NCI-H774 (cell line): ENCODE measurements at regions not wholly inside any gene's neighbourhood (a gene's known extent, or its start where the extent isn't known, plus 50 kb on each side); places are given as distances from the start of the nearest gene placed in this dataset.
"Not testable (repeated sequence)": the region's sequence is repeated elsewhere in the genome, so short reads cannot be mapped to it uniquely, and the experiment has no call there.

Source experiments
- DNase-seq: peaks from one replicate; lab custom pipeline; 2025; lab: John Stamatoyannopoulos, UW

DNA sequence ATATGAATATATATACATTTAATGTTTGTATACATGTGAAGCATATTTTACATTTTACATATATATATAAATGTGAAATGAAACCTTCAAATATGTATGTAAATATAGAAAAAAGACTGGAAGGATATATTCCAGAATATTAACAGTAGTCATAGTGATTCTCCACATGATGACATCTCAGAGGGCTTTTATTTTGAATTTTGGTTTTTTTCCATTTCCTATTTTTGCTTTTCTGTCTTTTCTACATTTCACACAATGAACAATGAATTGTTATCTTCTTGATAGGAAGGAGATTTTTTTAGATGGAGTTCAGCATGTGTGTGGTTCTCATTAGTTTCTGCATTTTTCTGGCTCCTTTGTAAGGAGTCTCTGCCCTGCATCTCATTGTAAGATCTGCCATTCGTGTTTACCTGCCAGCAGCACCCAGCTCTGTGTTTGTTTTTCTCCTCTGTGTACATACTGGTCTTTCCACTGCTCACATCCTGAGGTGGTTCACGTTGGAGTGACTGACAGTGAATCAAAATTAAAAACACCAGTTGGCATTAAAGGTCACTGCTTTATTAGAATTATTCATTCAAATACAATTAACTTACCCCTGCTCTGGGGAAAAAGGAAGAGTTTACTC lies 425.3 kb upstream of the MDFIC2 start:
- peak; percentile 47 for DNase-seq

DNA sequence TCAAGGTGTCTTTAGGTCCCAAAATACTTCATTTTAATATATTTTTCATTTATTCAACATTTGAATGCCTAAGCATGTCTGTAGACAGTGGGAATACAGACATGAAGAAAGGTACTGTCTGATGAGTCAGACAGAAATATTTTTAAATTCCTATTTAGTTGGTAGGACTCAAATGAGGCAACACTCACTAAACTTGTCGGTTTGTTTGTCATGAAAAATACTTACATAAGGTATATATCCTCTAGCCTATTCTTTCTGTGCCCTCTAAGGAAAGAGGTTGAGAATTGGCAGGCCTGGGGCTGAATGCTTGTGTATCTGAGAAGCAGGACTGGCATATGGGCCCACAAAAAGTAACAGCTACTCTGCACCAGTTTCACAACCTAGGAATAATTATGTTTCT lies 423.6 kb upstream of the MDFIC2 start:
- no peak for DNase-seq

DNA sequence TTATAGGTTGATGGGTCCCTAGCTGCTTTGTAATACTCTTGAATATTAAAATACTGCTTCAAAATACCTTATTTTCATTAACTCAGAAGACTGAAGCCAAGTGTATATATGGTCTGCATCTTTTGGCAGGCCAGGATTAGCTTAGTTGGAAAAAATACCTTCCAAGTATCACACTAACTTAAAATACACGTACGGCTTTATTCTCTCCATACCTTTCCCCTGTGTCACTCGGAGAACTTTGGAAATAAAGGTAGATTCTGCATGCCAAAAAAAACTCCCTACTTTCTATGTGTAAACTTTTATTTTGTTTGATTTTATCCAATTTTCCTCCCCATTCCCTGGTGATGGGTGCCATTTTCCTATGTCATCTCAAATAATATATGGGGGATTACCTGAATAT lies 422.3 kb upstream of the MDFIC2 start:
- DNase-seq: no peak

DNA sequence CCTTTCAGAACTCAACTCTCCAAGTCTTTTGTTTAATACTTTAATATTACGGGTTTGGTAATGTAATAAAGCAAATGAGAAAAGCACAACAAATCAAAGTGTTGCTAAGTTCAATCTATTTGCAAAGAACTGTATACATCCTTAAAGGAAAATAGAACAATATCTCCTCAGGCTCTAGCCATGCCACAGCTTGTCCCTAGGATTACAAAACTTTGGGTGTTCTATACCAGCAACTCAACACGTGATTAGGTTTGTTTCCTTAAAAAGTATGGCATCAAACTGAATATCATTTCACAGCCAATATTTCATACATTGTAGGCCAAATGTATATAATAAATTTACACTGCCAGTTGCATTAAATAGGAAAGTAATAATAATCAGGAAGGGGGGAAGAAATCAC lies 418.6 kb upstream of the MDFIC2 start:
- DNase-seq: no peak

DNA sequence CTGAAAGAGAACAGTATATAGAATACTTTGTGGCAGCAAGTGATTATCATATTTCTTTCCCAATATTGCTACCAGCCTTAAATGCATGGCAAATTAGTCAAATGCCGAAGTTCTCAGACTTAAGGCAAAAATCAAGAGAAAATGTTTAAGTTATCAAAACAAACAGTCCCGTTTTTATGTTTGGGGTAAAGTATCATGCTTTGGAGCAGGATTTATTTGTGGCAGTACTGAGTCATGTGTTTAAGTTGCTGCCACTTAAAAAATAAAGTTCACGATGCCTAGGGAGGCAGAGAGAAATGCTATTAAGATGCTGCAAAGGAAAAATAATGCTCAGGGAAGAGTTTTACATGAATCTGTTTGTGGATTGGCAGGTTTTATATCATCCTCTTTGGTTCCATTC lies 417.4 kb upstream of the MDFIC2 start:
- no peak for DNase-seq

DNA sequence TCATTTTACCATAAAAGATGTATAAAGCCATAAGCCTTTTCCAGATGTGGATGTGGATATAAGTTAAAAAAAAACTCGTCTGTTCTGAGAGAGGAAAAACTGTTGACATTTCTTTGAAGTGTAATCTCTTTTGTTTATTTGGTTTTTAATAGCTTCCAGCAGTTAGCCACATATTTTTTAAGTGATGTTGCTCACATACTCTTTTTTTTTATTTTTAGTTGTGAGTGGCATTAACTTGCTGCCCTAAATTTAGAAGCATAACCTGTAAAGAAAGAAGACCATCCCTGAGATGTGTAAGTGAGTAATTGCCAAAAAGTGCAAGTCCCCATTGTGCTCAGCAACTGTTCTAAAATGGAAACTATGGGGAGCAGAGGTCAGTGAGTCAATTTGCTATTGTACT lies 415.9 kb upstream of the MDFIC2 start:
- no peak for DNase-seq

DNA sequence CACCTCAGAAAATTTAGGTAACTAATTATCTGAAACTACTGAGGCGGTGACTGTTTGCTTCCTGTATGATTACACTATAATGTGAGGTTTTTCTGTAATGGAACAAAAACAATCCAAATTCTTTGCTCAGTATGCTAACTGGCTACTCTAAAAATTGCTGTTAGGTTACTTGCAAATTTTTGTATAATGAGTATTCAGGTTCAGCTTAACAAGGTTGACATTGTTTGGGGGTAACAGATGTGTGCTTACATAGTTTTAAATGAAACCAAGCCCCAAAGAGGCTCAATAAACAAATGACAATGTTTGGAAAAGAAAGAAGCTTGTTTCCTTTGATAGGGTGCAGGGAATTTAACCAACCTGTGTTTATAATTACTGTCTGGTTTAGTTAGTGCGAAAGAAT lies 414.5 kb upstream of the MDFIC2 start:
- DNase-seq: no peak

DNA sequence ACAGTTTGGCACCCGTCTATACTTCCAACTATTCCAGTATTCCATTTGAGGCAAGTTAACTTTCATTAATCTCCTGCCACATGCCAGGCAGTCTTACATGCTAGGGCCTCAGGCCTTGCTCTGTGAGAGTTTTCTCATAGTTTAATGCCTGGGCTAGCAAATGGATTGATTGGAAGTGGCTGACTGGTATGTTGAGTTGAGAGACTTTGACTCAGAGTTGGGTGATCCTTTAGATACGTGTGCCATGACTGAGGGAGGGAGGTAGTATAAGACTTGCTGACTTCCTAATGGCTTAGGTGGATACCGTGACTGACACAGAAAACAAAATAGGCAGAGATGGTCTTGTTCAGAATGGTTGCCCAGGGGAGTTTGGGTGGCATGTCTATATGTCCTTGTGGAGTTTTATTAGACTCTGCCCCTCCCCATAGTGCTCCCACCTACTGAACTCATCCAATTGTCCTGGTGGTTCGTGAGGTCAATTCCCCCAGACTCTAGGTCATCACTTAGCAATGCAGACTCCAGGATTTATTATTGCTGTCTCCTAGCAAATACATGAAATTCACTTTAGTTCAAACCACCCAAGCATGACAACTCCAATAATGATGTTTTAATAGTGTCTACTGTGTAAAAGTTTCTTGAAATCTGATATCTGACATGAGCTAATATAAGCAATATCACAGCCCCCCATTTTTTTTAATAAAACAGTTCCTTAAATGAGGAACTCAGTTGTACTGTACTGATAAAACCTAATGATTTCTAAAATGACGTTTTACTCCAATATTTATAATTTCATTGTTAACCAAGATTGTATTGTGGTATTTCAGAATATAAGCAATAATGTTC lies 413.9 kb upstream of the MDFIC2 start:
- DNase-seq: no peak

DNA sequence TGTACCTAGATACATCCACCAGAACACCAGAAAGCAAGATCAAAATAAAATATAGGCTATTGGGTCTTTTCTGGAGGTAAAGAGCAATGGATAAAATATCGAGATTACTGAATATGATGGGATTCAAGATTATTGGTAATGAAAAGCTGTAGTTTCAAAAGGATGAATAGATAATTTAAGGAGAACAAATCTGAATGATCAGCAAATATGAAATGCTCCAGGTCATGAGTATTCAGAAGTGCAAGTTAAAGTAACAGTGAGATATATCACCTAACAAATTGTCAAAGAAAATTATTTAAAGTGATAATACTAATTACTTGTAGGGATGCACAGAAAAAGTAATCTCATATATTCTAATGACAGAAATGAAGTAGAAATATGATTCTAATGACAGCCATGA lies 409.6 kb upstream of the MDFIC2 start:
- DNase-seq: no peak

DNA sequence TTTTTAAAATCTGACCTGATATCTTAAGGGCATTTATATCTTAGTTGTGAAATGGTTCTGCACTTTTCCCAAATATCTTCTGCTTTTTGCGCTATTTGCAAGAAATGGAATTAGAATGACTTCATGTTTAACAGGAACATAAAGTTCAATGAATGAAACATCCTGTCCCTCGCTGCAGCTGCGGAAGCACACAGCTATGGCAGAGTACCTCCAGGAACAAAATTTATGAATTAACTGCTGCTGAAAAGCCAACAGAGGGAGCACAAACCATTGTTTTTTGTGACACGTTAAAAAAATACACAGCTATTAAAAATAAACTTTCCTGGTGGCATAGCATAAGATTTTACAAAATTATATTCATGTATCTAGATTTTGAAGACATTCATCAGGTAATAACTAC lies 404.4 kb upstream of the MDFIC2 start:
- no peak for DNase-seq

DNA sequence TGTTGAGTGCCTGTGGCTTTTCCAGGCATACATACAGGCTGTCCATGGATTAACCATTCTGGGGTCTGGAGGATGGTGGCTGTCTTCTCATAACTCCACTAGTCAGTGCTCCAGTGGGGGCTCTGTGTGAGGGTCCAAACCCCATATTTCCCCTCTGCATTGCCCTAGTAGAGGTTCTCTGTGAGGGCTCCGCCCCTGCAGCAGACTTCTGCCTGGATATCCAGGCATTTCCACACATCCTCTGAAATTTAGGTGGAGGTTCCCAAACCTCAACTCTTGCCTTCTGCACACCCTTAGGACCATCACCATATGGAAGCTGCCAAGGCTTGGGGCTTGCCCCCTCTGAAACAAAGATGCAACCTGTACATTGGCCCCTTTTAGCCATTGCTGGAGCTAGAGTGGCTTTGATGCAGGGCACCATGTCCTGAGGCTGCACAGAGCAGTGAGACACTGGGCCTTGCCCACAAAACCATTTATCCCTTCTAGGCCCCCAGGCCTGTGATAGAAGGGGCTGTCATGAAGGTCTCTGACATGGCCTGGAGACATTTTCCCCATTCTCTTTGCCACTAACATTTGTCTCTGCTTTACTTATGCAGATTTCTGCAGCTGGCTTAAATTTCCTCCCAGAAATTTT lies 400.1 kb upstream of the MDFIC2 start:
- DNase-seq: no peak

DNA sequence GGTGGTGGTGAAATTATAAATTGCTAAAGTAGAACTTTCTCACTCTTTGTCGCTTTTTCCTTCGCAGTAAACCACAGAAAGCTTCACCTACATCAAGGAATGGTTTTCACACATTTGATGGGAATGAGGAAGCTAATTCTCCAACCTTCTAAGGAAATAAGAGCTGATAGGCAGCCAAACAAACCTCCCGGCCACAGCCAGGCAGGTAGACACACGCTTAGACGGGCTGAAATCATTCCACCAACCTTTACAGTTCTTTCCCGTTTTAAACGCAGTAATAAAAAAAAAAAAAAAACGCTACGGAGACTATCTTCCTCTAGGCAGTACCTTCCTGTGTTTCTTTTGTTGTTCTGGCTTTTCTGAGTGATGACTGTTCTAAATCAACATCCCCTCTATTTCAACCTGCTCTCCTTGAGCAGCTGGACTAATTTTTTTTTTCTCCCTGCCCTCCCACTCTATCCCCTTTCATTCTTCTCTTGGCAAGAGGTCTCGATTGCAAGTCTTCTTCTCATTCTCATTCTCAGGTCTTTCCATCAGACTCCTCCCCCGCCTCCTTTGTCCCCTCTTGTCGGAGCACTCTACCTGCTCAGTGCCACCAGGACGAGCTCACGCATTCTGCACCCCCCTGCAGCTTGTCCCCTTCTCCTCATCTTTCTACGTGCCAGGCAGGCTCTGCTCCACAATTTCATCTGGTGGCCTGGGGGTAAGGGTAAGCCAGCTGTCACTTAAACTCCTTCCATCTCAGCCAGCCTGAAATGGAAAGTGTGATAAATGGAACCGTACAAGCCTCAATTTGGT lies 391.1 kb upstream of the MDFIC2 start:
- no peak for DNase-seq

DNA sequence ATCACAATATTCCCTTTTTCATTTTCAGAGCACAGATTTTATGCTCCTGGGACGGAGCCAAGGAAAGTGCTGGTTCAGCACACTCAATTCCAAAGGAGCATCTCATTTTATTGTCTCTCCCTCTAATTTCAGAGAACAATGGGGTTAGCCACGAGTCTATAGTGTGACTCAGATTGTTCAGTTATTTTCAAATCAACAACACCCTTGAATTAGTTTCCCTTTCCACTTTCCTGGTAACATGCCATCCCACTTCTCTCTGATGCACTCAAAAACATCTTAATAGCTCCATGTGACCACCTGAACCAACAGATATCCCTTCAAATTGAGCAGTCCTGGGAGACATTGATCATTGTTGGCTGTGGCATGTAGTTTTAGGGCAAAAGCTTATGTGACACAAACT lies 389.7 kb upstream of the MDFIC2 start:
- no peak for DNase-seq

DNA sequence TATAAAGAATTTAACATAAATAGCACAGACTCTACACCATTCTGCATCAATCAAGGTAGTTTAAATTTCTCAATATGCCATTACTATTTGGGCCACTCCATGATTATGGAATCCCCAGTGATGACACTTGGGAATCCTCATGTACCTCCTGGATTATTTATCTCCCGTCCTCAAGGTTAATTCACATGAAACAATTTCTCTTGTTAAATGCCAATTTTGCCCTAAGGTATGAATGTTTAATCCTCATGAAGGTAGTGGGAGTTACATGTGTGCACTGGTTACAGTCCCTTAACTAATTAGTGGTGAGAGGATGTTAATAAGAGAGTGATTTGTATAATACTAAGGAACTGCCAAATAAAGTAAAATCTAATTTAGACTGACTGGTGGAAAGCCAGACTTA lies 372.3 kb upstream of the MDFIC2 start:
- no peak for DNase-seq

DNA sequence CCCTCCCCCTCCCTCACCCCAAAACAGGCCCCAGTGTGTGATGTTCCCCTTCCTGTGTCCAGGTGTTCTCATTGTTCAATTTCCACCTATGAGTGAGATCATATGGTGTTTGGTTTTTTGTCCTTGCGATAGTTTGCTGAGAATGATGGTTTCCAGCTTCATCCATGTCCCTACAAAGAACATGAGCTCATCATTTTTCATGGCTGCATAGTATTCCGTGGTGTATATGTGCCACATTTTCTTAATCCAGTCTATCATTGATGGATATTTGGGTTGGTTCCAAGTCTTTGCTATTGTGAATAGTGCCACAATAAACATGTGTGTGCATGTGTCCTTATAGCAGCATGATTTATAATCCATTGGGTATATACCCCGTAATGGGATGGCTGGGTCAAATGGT lies 363.4 kb upstream of the MDFIC2 start:
- not testable (repeated sequence) for DNase-seq

DNA sequence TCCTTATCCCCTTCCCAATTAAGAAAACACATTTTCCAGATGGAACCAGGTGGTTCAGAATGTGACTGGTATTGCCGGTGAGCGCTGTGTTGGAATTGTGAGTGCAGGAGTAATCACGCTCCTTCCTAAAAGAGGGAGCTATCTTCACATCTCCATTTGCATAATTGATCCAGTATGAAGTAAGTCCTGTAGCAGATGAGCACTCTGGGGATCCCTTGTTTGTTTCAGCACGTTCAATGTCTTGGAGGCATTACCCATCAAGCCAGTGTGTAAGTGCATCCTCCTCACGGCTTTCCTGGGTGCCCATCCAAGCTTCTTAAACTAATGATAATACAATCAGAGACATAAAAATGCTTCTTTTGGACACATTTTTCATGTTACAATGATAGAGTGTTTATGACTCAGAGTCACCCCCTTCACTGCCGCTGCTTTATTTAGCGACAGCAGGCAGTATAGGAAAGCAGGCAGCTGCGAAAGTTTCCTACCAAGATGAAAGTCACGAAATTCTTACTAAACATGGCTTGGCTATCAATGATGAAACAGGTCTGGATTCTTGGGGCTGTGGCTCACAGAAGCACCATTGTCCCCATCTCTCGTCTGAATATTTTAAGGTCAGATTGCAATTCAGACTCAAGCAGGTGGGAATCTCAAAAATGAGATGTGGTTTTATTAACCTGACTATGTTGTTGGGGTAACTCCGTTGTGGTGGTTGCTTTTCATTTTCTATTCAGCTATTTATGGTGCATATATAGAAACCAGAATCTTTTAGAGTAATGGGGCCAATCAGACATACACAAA lies 346.3 kb upstream of the MDFIC2 start:
- no peak for DNase-seq

DNA sequence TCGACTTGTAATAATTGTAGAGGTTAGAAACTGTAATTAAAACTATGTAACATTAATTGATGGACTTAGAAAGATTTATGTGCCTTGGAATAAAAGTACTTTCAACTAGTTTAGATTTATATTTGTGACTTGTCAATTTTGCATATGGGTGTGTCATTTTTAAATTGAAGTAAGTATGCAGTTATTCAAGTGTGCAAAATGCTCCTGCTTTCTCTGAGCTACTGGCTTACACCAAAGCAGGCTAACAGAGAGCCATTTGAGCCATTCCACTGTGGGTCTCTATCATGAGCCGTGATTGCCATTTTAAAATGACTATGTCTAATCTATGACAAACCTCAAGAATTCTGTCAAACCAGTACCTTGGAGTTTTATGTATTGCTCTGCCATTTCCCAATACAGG lies 345.0 kb upstream of the MDFIC2 start:
- DNase-seq: no peak

DNA sequence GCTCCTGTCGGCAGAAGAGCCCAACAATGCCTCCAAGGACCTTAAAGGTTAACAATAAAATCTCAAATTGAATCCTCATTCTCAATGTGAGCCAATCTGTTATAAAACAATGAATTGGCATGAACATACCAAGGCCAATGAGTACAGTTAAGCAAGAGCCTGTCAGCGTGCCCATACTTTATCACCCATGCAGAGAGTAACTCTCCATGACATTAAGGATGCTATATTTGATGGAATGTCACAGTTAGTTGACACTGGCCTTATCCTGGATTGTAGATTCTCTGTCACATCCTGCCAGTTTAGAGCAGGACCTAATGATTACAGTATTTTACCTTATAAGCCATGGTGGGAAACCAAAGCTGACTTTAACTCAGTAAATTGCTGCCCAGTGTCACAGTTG lies 335.4 kb upstream of the MDFIC2 start:
- DNase-seq: no peak

DNA sequence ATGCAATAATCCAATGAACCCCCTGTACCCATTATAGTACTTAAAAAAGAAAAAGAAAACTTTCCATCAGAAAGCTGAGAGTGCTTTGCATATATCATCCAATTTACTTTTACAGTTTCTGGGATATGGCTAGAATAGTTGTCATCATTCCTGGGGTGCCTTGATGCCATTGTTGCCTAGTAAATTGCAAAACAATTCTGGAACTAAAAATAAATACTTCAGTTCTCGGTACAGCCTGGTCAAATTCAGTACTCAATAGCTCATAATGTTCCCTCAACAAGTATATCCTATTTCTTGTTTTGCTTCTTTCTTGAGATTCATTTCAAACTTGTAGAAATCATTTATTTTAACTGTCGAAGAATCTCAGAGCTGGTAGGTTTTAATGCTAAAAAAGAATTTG lies 334.7 kb upstream of the MDFIC2 start:
- no peak for DNase-seq

DNA sequence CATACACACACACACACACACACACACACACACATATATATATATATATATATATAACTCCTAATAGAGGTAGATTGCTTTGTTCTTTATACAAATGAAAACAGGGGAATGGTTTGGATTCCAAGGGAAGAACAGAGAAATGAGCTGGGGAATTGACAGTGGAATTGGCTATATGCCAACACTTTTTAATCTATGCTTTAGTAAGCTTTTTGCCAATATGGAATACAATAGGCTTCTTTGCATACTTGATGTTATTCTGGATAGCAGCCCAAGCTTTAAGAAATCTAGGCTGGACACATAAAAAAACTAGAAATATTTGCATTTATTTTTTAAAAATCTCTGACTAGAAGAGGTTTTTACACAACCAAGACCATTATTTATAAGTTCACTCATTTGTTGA lies 334.2 kb upstream of the MDFIC2 start:
- DNase-seq: no peak

DNA sequence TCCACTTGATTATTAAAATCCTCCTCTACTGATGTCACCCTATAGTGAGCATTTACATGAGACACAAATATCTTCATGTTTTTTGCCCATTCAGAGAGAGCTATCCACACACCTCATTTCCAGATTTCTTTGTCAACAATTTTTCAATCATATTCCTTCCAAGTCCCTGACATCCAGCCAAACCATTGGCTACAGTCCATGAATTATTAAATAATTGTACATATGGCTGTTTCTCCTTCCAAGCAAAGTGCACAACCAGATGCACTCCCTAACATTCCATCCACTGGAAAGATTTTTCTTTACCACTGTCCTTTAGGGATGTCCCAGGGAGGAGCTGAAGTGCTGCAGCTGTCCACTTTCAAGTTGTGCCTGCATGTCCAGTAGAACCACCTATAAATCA lies 328.0 kb upstream of the MDFIC2 start:
- no peak for DNase-seq

DNA sequence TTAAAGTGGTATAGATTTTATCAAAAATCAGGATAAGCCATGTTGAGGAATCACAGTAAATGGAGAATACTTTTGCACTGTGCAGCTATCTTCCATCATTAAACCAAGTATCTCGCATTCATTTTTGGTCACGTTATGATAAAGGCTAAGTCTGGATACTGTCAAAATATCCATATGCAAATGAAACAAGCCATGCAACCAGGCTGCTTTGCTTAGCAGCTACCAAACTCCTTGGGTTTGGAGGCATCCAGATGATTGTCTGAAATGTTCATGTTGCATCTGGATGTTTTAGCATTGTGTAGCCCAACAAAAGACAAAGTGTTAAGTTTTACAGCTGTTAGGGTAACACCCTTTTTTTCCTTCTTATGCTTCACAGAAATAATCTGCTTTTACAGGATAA lies 322.9 kb upstream of the MDFIC2 start:
- no peak for DNase-seq
